ENCODE measurements at regions not wholly inside any gene's neighbourhood (a gene's known extent, or its start where the extent isn't known, plus 50 kb on each side); places are given as distances from the start of the nearest gene placed in this dataset.

DNA sequence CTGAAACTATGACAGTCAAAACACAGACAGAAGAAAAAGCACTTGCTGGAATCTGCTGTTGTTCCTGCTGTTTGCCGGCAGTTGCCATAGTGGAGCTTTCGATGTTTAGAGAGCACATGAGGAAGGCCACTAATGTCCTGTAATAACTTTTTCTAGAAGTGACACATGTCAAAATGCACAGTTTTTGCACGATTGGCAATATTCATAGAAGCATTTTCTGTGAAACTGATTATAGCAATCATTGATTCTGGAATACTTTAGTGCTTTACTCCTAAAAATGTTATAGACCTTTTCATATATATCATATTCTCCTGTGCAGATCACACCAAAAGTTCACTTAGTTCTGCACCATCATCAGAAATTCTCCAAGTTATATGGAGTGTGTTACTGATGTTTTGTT is 407.0 kb upstream of the SOX9 start:
- H3K27ac ChIP-seq (replicated peaks), result no peak overlapping the region
- no peaks in the 10 kb centered on the region for H3K27me3 ChIP-seq (ENCODE audit: insufficient read depth, poor library complexity, severe bottlenecking)
- H3K4me3 ChIP-seq (replicated peaks; ENCODE audit: insufficient read depth, low read length), result no peak overlapping the region
- TF ChIP-seq POLR2AphosphoS5 (IDR thresholded peaks at IDR 0.05; ENCODE audit: low read depth) (no peak), GABPA (IDR thresholded peaks at IDR 0.05; ENCODE audit: low read depth) (no peak), SPI1 (IDR thresholded peaks at IDR 0.05; ENCODE audit: borderline replicate concordance, low read depth) (no peak)
- TF ChIP-seq, protein P1, sequence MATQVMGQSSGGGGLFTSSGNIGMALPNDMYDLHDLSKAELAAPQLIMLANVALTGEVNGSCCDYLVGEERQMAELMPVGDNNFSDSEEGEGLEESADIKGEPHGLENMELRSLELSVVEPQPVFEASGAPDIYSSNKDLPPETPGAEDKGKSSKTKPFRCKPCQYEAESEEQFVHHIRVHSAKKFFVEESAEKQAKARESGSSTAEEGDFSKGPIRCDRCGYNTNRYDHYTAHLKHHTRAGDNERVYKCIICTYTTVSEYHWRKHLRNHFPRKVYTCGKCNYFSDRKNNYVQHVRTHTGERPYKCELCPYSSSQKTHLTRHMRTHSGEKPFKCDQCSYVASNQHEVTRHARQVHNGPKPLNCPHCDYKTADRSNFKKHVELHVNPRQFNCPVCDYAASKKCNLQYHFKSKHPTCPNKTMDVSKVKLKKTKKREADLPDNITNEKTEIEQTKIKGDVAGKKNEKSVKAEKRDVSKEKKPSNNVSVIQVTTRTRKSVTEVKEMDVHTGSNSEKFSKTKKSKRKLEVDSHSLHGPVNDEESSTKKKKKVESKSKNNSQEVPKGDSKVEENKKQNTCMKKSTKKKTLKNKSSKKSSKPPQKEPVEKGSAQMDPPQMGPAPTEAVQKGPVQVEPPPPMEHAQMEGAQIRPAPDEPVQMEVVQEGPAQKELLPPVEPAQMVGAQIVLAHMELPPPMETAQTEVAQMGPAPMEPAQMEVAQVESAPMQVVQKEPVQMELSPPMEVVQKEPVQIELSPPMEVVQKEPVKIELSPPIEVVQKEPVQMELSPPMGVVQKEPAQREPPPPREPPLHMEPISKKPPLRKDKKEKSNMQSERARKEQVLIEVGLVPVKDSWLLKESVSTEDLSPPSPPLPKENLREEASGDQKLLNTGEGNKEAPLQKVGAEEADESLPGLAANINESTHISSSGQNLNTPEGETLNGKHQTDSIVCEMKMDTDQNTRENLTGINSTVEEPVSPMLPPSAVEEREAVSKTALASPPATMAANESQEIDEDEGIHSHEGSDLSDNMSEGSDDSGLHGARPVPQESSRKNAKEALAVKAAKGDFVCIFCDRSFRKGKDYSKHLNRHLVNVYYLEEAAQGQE (IDR thresholded peaks at IDR 0.05; ENCODE audit: insufficient replicate concordance, low read depth), result no peak
- TF ChIP-seq, protein P2, sequence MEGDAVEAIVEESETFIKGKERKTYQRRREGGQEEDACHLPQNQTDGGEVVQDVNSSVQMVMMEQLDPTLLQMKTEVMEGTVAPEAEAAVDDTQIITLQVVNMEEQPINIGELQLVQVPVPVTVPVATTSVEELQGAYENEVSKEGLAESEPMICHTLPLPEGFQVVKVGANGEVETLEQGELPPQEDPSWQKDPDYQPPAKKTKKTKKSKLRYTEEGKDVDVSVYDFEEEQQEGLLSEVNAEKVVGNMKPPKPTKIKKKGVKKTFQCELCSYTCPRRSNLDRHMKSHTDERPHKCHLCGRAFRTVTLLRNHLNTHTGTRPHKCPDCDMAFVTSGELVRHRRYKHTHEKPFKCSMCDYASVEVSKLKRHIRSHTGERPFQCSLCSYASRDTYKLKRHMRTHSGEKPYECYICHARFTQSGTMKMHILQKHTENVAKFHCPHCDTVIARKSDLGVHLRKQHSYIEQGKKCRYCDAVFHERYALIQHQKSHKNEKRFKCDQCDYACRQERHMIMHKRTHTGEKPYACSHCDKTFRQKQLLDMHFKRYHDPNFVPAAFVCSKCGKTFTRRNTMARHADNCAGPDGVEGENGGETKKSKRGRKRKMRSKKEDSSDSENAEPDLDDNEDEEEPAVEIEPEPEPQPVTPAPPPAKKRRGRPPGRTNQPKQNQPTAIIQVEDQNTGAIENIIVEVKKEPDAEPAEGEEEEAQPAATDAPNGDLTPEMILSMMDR (IDR thresholded peaks at IDR 0.05; ENCODE audit: insufficient read depth, low read length), result no peak
- no peak for DNase-seq (ENCODE audit: low read depth in 1 of 2, low spot score in 1 of 2)

DNA sequence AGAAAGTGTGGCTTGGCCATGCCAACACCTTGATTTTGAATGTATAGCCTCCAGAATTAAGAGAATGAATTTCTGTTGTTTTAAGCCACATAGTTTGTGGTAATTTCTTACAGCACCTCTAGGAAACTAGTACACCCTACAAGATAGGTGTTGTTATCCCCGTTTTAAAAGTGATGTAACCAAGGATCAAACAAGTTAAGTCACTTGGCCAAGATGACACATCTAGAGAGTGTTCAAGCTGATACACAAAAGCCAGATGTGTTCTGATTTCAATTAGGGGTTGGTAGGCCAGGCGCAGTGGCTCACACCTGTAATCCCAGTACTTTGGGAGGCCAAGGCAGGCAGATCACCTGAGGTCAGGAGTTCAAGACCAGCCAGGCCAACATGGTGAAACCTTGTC is 396.5 kb upstream of the SOX9 start:
- H3K27me3 ChIP-seq (ENCODE audit: insufficient read depth, poor library complexity, severe bottlenecking), result no peaks in the 10 kb centered on the region
- DNase-seq (ENCODE audit: low read depth in 1 of 2, low spot score in 1 of 2), result no peak
- no peak overlapping the region for H3K27ac ChIP-seq (replicated peaks)
- H3K4me3 ChIP-seq (replicated peaks; ENCODE audit: insufficient read depth, low read length), result no peak overlapping the region
- TF ChIP-seq GABPA (IDR thresholded peaks at IDR 0.05; ENCODE audit: low read depth) (no peak), POLR2AphosphoS5 (IDR thresholded peaks at IDR 0.05; ENCODE audit: low read depth) (no peak), SPI1 (IDR thresholded peaks at IDR 0.05; ENCODE audit: borderline replicate concordance, low read depth) (no peak)
- TF ChIP-seq, protein P1 (IDR thresholded peaks at IDR 0.05; ENCODE audit: insufficient replicate concordance, low read depth), result no peak
- TF ChIP-seq, protein P2 (IDR thresholded peaks at IDR 0.05; ENCODE audit: insufficient read depth, low read length), result no peak

DNA sequence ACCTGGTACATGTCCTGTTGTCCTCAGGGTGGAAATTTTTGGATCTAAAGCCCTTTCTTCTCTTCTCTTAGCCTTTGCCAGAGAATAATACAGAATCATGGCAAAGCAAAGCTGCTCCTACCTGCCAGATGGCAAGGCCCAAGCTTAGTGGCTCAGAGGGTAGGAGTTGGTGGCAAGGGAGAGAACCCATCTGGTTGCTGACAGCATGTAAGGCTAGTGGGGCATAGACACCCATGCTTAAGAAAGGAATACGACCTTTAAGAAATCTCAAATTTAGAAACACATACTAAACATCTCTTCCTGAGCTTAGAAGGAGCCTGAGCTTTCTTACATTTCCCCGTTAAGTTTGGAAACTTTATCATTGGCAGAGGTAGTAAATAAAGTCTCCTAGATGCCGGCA is 395.0 kb upstream of the SOX9 start:
- Histone ChIP-seq H3K27ac (replicated peaks) (no peak overlapping the region), H3K4me3 (replicated peaks; ENCODE audit: insufficient read depth, low read length) (no peak overlapping the region), H3K27me3 (ENCODE audit: insufficient read depth, poor library complexity, severe bottlenecking) (no peaks in the 10 kb centered on the region)
- no peak for DNase-seq (ENCODE audit: low read depth in 1 of 2, low spot score in 1 of 2)
- no peak for TF ChIP-seq POLR2AphosphoS5 (IDR thresholded peaks at IDR 0.05; ENCODE audit: low read depth)
- TF ChIP-seq, protein P1 (IDR thresholded peaks at IDR 0.05; ENCODE audit: insufficient replicate concordance, low read depth), result no peak
- TF ChIP-seq, protein P2 (IDR thresholded peaks at IDR 0.05; ENCODE audit: insufficient read depth, low read length), result no peak
- TF ChIP-seq SPI1 (IDR thresholded peaks at IDR 0.05; ENCODE audit: borderline replicate concordance, low read depth), result no peak
- no peak for TF ChIP-seq GABPA (IDR thresholded peaks at IDR 0.05; ENCODE audit: low read depth)

Data from HL-60 (cell line).